HL-60 (cell line): ENCODE measurements at regions not wholly inside any gene's neighbourhood (a gene's known extent, or its start where the extent isn't known, plus 50 kb on each side); places are given as distances from the start of the nearest gene placed in this dataset.

Source experiments
- POLR2AphosphoS5 ChIP-seq: IDR thresholded peaks from 2 replicates; pipeline ENCODE4 v1.6.1; 2012; ENCODE audit warnings: low read depth
- TF ChIP-seq, protein P1 (sequence below): IDR thresholded peaks from one replicate; pipeline ENCODE4 v1.5.1; 2011; ENCODE audit warnings: low read length, control low read depth, inconsistent platforms; ENCODE audit not compliant: insufficient read depth

DNA sequence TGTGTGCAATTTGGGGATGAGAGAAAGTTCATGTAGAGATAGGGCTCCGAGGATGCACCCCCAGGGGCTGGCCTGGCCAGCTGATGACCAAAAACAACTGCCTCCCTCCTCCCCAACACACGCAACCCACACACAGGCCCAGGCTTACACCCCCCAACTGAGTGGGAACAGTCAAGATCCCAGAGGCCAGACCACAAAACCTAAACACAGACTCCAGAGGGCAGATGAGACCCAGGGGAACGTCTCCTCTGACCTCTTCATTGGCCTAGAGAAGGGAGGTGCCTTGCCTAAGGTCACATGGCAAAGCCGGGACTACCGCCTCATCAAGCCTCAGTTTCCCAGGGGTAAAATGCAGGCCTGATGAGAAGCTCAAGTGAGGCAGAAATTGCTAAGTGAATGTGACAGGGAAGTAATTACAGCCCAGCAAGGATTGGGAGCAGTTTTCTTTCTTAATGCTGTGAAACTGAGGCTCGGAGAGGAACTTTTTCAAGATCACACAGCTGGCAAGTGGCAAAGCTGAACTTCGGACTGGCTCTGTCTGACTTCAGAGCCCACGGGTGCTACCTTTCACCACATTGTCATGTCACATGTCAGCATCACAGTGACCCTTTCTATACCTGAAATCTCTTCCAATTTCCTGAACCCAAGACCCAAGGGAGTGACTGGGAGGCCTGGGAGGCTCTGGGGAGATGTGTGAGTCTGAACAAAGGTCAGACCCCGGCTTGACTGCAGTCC, 69.9 kb upstream of the WNT11 start:
- TF ChIP-seq, protein P1, sequence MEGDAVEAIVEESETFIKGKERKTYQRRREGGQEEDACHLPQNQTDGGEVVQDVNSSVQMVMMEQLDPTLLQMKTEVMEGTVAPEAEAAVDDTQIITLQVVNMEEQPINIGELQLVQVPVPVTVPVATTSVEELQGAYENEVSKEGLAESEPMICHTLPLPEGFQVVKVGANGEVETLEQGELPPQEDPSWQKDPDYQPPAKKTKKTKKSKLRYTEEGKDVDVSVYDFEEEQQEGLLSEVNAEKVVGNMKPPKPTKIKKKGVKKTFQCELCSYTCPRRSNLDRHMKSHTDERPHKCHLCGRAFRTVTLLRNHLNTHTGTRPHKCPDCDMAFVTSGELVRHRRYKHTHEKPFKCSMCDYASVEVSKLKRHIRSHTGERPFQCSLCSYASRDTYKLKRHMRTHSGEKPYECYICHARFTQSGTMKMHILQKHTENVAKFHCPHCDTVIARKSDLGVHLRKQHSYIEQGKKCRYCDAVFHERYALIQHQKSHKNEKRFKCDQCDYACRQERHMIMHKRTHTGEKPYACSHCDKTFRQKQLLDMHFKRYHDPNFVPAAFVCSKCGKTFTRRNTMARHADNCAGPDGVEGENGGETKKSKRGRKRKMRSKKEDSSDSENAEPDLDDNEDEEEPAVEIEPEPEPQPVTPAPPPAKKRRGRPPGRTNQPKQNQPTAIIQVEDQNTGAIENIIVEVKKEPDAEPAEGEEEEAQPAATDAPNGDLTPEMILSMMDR, result no peak
- TF ChIP-seq POLR2AphosphoS5, result no peak
